GM21717 (cell line): ENCODE measurements at regions not wholly inside any gene's neighbourhood (a gene's known extent, or its start where the extent isn't known, plus 50 kb on each side); places are given as distances from the start of the nearest gene placed in this dataset.
"Not testable (repeated sequence)": the region's sequence is repeated elsewhere in the genome, so short reads cannot be mapped to it uniquely, and the experiment has no call there.

ENCODE experiments used
- ATAC-seq: cut with Tn5 transposase; IDR thresholded peaks from one replicate; pipeline ENCODE4 v1.9.1; 2021; ENCODE audit warnings: mild to moderate bottlenecking, moderate library complexity; ENCODE audit not compliant: unreplicated experiment

- no peak for ATAC-seq
Observed at GRCh38 chr18:40235836-40236235, 1719.2 kb upstream of the PIK3C3 start.

GRCh38 chr18:40235323-40235722 lies 1719.7 kb upstream of the PIK3C3 start:
- no peak for ATAC-seq

GRCh38 chr18:40233931-40234616 lies 1721.0 kb upstream of the PIK3C3 start:
- ATAC-seq: no peak

GRCh38 chr18:40222776-40223175 lies 1732.3 kb upstream of the PIK3C3 start:
- no peak for ATAC-seq

- ATAC-seq: no peak
Observed at GRCh38 chr18:40216856-40217255, 1738.2 kb upstream of the PIK3C3 start.

- no peak for ATAC-seq
Observed at GRCh38 chr18:40215979-40216378, 1739.1 kb upstream of the PIK3C3 start.

GRCh38 chr18:40210696-40211095 lies 1744.3 kb upstream of the PIK3C3 start:
- ATAC-seq: no peak

- no peak for ATAC-seq
Observed at GRCh38 chr18:40208958-40209357, 1746.1 kb upstream of the PIK3C3 start.

GRCh38 chr18:40197711-40198110 lies 1757.3 kb upstream of the PIK3C3 start:
- ATAC-seq: no peak

- ATAC-seq: no peak
Observed at GRCh38 chr18:40186677-40187076, 1768.4 kb upstream of the PIK3C3 start.

GRCh38 chr18:40179729-40180461 lies 1775.1 kb upstream of the PIK3C3 start:
- ATAC-seq: no peak

- ATAC-seq: no peak
Observed at GRCh38 chr18:40168026-40168425, 1787.0 kb upstream of the PIK3C3 start.

- no peak for ATAC-seq
Observed at GRCh38 chr18:40163254-40163653, 1791.8 kb upstream of the PIK3C3 start.

- ATAC-seq: no peak
Observed at GRCh38 chr18:40160361-40160760, 1794.7 kb upstream of the PIK3C3 start.

- ATAC-seq: no peak
Observed at GRCh38 chr18:40159141-40160017, 1795.7 kb upstream of the PIK3C3 start.

GRCh38 chr18:40157120-40157519 lies 1797.9 kb upstream of the PIK3C3 start:
- ATAC-seq: no peak

GRCh38 chr18:40152859-40153258 lies 1802.2 kb upstream of the PIK3C3 start:
- no peak for ATAC-seq

GRCh38 chr18:40148960-40149359 lies 1806.1 kb upstream of the PIK3C3 start:
- no peak for ATAC-seq

GRCh38 chr18:40133253-40133652 lies 1821.8 kb upstream of the PIK3C3 start:
- no peak for ATAC-seq

- ATAC-seq: not testable (repeated sequence)
Observed at GRCh38 chr18:40132438-40132837, 1822.6 kb upstream of the PIK3C3 start.

GRCh38 chr18:40124107-40124506 lies 1830.9 kb upstream of the PIK3C3 start:
- ATAC-seq: peak; percentile 86
